BJ (cell line): ENCODE measurements at regions not wholly inside any gene's neighbourhood (a gene's known extent, or its start where the extent isn't known, plus 50 kb on each side); places are given as distances from the start of the nearest gene placed in this dataset.
A peak's percentile ranks its signal among the peaks of the same experiment; 100 is the strongest.
"Not testable (repeated sequence)": the region's sequence is repeated elsewhere in the genome, so short reads cannot be mapped to it uniquely, and the experiment has no call there.

Source experiments
- CTCF ChIA-PET: fragments of 350-600 bp; formaldehyde crosslinking; extraction: SDS; loops from one replicate; lab custom pipeline; 2021; ENCODE audit warnings: antibody characterized with exemption, inconsistent platforms; lab: Yijun Ruan, JAX
- POLR2A ChIA-PET: fragments of 300-600 bp; sonication (Branson Sonifier 250); formaldehyde crosslinking; extraction: SDS; loops from one replicate; lab custom pipeline; 2021; ENCODE audit warnings: antibody characterized with exemption; lab: Charles Lee
- DNase-seq: peaks from one replicate; pipeline ENCODE4 v3.0.0-alpha.2; 2011; ENCODE audit warnings: low read depth
- H3K27me3 ChIP-seq: 2 replicates; pipeline ENCODE4 v1.6.0; 2011; ENCODE audit warnings: low read length; ENCODE audit not compliant: control insufficient read depth, insufficient read depth
- H3K36me3 ChIP-seq: 2 replicates; pipeline ENCODE4 v1.5.1; 2011; ENCODE audit warnings: low read length; ENCODE audit not compliant: control insufficient read depth, insufficient read depth
- H3K4me3 ChIP-seq: 2 replicates; pipeline ENCODE4 v1.5.1; 2011; ENCODE audit warnings: low read depth, mild to moderate bottlenecking, control low read depth, low read length
- TF ChIP-seq, protein P1 (sequence below): IDR thresholded peaks from 2 replicates; pipeline ENCODE4 v1.5.1; 2011; ENCODE audit warnings: low read depth, mild to moderate bottlenecking, control low read depth, inconsistent platforms, low read length, moderate library complexity; ENCODE audit not compliant: insufficient read depth

DNA sequence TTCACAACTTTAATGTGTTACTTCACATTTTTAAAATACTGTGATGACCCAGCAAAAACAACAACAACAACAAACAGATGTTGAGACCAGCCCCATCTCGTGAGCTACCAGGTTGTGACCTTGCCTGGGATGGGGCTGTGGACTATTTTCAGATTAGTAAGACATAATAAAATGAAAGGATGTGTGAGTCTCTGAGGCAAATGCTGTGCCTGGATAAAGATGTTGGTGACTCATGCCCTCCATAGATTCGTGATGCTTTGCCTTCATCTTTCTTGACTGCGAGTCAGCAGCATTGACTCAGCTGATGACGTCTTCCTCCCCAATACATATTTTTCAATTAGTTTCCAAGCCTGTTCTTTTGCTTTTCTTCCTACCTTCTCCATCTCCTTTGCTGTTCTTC, 453.0 kb upstream of the CFAP20DC start:
- CTCF ChIA-PET: interaction anchor here (0.9 kb wide), 1 partner anchor 91 kb away, joined by 4 read pairs; no protein-coding TSS in a partner anchor
- POLR2A ChIA-PET: interaction anchor here (0.6 kb wide), 1 partner anchor 121 kb away, joined by 4 read pairs; no protein-coding TSS in a partner anchor
- H3K36me3 ChIP-seq: no peaks in the 10 kb centered on the region
- TF ChIP-seq, protein P1, sequence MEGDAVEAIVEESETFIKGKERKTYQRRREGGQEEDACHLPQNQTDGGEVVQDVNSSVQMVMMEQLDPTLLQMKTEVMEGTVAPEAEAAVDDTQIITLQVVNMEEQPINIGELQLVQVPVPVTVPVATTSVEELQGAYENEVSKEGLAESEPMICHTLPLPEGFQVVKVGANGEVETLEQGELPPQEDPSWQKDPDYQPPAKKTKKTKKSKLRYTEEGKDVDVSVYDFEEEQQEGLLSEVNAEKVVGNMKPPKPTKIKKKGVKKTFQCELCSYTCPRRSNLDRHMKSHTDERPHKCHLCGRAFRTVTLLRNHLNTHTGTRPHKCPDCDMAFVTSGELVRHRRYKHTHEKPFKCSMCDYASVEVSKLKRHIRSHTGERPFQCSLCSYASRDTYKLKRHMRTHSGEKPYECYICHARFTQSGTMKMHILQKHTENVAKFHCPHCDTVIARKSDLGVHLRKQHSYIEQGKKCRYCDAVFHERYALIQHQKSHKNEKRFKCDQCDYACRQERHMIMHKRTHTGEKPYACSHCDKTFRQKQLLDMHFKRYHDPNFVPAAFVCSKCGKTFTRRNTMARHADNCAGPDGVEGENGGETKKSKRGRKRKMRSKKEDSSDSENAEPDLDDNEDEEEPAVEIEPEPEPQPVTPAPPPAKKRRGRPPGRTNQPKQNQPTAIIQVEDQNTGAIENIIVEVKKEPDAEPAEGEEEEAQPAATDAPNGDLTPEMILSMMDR: no peak
- DNase-seq: peak; percentile 76
- no peak overlapping the region for H3K4me3 ChIP-seq
- peaks cover 3% of the 10 kb centered on the region; the same call in 1 of the 2 replicates for H3K27me3 ChIP-seq

DNA sequence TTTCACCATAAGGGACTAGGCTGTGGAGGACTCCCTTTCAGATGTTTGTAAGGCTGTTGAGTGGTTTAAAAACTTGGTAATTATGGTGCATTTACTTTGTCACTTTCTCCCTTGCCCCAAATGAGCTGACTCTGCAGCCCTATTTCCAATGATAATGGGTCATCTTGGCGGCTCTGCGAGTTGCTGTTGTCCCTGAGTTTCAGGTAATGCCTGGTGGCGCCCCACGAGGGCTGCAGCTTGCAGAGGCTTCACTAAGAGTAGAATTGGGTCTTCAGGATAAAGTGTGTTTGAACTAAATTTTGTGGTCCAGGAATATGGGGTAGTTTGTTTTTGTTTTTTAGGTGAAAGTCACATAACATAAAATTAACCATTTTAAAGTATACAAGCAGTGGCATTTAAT, 450.1 kb upstream of the CFAP20DC start:
- H3K4me3 ChIP-seq: no peak overlapping the region
- H3K36me3 ChIP-seq: no peaks in the 10 kb centered on the region
- ChIA-PET CTCF (no interaction called here), POLR2A (no interaction called here)
- TF ChIP-seq, protein P1: no peak
- DNase-seq: no peak
- peaks cover 9% of the 10 kb centered on the region for H3K27me3 ChIP-seq

DNA sequence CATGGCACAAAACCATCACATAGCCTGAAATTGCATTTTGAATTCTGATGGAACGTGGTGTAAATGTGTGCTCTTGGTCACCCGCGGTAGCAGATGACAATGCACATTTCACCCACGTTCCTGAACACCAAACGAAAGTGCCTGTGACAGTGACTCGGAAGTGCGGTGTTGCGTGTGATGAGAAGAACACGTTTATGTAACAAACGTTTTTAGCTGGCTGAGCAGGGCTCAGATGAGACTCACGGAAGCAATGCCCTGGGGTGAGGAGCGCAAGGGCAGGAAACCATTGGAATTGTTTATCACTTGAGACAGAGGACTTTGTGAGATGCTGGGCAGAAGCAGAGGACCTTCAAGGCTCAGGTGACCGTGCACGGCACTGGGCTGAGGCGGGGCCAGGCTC, 449.2 kb upstream of the CFAP20DC start:
- TF ChIP-seq, protein P1: no peak
- DNase-seq: no peak
- Histone ChIP-seq H3K36me3 (no peaks in the 10 kb centered on the region), H3K27me3 (peaks cover 9% of the 10 kb centered on the region), H3K4me3 (no peak overlapping the region)
- POLR2A ChIA-PET: no interaction called here
- CTCF ChIA-PET: no interaction called here

DNA sequence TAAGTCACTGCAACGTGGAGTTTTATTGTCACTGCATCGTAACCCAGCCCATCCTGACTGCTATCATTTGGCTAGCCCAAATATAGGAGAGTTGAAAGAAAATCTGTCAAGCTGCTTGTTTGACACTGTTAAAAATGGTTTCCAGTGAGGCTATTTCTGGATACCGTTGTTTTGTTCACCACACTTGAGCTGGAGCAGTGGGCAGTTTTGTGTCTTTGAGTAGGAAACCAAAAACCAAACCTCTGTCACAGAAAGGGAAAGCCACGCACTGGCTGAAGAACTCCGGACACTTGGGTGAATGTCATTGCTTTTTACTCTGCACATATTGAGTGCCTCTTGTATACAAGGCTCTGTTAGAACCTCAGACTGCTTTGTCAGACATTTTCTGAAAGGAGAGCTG, 446.4 kb upstream of the CFAP20DC start:
- ChIA-PET POLR2A (interaction anchor here (0.6 kb wide), 1 partner anchor 67 kb away, joined by 4 read pairs; no protein-coding TSS in a partner anchor), CTCF (no interaction called here)
- Histone ChIP-seq H3K27me3 (peaks cover 9% of the 10 kb centered on the region), H3K4me3 (no peak overlapping the region), H3K36me3 (no peaks in the 10 kb centered on the region)
- no peak for DNase-seq
- TF ChIP-seq, protein P1: no peak

DNA sequence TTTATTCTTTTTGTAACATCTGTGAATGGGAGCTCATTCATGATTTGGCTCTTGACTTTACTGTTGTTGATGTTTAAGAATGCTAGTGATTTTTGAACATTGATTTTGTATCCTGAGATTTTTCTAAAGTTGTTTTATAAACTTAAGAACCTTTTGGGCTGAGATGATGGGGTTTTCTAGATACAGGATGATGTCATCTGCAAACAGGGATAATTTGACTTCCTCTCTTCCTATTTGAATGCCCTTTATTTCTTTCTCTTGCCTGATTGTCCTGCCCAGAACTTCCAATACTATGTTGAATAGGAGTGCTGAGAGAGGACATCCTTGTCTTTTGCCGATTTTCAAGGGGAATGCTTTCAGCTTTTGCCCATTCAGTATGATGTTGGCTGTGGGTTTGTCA, 445.1 kb upstream of the CFAP20DC start:
- H3K4me3 ChIP-seq, DNase-seq, CTCF ChIA-PET, POLR2A ChIA-PET, H3K27me3 ChIP-seq, H3K36me3 ChIP-seq: not testable (repeated sequence)

DNA sequence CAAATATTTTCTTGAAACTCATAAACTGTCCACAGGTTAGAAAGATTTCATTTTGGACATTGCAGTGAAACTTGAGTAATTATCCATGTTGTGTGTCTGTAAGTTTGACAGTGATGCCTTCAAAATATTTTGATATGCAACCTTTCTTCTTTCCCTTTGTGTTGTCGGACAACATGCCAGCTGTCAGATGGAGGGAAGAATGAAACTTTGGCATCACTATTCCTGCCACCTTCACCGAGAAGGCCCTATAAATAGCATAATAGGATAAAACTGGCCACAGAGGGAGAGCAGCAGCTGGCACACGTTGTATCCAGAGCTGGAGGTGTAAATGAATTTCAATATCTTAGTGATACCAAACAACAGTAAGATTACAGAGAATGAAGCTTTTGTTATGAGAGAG, 436.7 kb upstream of the CFAP20DC start:
- no peaks in the 10 kb centered on the region; the same call in 1 of the 2 replicates for H3K27me3 ChIP-seq
- ChIA-PET CTCF (no interaction called here), POLR2A (no interaction called here)
- DNase-seq: no peak
- H3K4me3 ChIP-seq: no peak overlapping the region
- TF ChIP-seq, protein P1: no peak
- H3K36me3 ChIP-seq: no peaks in the 10 kb centered on the region
